Aorta (tissue), 5 donors: ENCODE measurements at regions not wholly inside any gene's neighbourhood (a gene's known extent, or its start where the extent isn't known, plus 50 kb on each side); places are given as distances from the start of the nearest gene placed in this dataset.
"Not testable (repeated sequence)": the region's sequence is repeated elsewhere in the genome, so short reads cannot be mapped to it uniquely, and the experiment has no call there.

Experiments used
- ATAC-seq: fragments of 200-7000 bp; cut with Tn5 transposase; one replicate; pipeline ENCODE4 v1.9.1; 2022; ENCODE audit warnings: moderate library complexity; ENCODE audit not compliant: low FRiP score
- DNase-seq, 2 donors: peaks; one replicate each; pipeline ENCODE4 v3.0.0-alpha.2; 2020
- H3K27ac ChIP-seq, 2 donors: one replicate each; pipeline ENCODE4 v1.5.1; 2013; ENCODE audit warnings: low read length in 2 of 2, mild to moderate bottlenecking in 2 of 2, moderate library complexity in 2 of 2, control low read depth in 1 of 2, inconsistent platforms in 1 of 2, low read depth in 1 of 2
- H3K27me3 ChIP-seq, 2 donors: one replicate each; pipeline ENCODE4 v1.6.1; 2013; ENCODE audit warnings: control low read depth in 1 of 2, low read length in 1 of 2, mild to moderate bottlenecking in 1 of 2, moderate library complexity in 1 of 2; ENCODE audit not compliant: insufficient read depth in 2 of 2, control insufficient read depth in 1 of 2
- H3K36me3 ChIP-seq, 2 donors: one replicate each; pipeline ENCODE4 v1.6.1; 2013; ENCODE audit warnings: control low read depth in 1 of 2, low read length in 1 of 2, mild to moderate bottlenecking in 1 of 2; ENCODE audit not compliant: insufficient read depth in 2 of 2, control insufficient read depth in 1 of 2
- H3K4me1 ChIP-seq, 2 donors: one replicate each; pipeline ENCODE4 v1.6.1; 2013; ENCODE audit warnings: low read length in 2 of 2, control low read depth in 1 of 2, mild to moderate bottlenecking in 1 of 2, moderate library complexity in 1 of 2; ENCODE audit not compliant: insufficient read depth in 2 of 2, control insufficient read depth in 1 of 2
- H3K4me3 ChIP-seq, 2 donors: one replicate each; pipeline ENCODE4 v1.5.1; 2013; ENCODE audit warnings: low read length in 2 of 2, control low read depth in 1 of 2, mild to moderate bottlenecking in 1 of 2
- H3K9me3 ChIP-seq: one replicate; pipeline ENCODE4 v1.6.1; 2013; ENCODE audit warnings: mild to moderate bottlenecking, low read length; ENCODE audit not compliant: control insufficient read depth
- WGBS, 2 donors: extraction: QIAGEN DNeasy Blood & Tissue Kit; methylation state at CpG; one replicate each; pipeline ENCODE4 v1.1.7; 2013; 5-methylcytosine and 5-hydroxymethylcytosine counted together
- intact Hi-C, 2 donors: fragments of 100-400 bp; cut with DNase I; formaldehyde crosslinking; loops; one replicate each; pipeline versions ENCODE4 v1.14.2 to v1.15.0; 2022
- donor health status: healthy with polysubstance abuse.
- donor health status: Bipolar disorder and iron deficiency.
- donor health status: DM: no; HTN: no; CAD: no.
- donor health status: DM: no; HTN: no; CAD: no.
- donor health status: DM: yes; HTN: yes; CAD: no.

DNA sequence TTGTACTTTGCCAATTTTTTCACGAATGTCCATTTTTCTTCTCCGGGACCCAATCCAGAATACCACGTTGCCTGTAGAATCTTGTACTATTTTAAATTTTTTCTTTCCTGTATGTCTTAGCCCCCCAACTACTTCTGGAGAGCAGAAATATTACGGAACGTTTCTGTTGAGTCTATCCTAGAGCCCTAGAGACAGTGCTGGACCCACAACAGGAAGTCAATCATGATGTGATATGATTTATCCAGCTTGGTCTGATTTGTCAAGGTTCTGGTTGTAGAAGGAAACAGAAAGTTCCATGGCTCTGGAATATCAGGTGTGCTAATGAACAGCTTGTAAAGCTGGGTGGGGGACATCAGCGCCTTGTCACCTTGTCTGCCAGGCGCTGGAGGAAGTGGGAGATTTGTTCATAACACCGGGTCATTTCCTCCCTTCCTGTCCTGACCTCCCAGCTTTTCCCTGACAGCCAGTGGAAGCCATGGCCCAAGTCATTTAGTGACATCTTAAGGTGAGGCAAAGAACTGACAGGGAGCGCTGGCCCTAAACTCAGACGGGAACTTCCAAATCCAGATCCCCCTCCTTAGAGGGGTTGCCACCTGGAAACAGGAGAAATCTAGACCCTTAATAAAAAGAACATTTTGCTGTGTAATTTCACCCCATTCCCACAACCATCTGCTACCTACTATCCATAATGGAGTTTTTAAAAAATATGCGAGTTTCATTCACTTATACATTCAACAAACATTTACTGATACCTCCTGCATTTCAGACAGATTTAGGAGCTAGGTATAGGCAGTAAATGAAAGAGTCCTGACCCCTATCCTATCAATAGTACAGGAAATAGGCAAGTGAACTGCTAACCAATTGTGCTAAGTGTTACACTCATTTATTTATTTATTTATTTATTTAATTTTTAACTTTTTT, 130.5 kb downstream of the ZFP64 start:
- DNase-seq (no peak), ATAC-seq (no peak)
- Histone ChIP-seq H3K36me3 (no peaks in the 10 kb centered on the region), H3K27me3 (no peaks in the 10 kb centered on the region), H3K9me3 (peaks cover 3% of the 10 kb centered on the region), H3K27ac (no peak overlapping the region), H3K4me1 (no peaks in the 10 kb centered on the region), H3K4me3 (no peak overlapping the region)
- 45 to 48% methylated on average over 11 of the region's 11 CpGs for WGBS, 2 donors
- intact Hi-C loops, result no loop called here

DNA sequence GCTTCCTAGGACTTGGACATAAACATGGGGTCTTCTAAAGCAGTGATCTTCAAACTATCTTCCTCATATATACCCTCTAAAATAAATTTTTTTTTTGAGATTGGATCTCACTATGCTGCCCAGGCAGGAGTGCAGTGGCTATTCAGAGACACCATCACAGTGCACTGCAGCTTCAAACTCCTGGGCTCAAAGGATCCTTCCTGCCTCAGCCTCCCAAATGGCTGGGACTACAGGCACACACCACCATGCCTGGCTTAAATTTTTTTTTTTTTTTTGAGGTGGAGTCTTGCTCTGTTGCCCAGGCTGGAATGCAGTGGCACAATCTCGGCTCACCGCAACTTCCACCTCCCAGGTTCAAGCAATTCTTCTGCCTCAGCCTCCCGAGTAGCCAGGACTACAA, 134.4 kb downstream of the ZFP64 start:
- H3K27me3 ChIP-seq, H3K36me3 ChIP-seq, ATAC-seq, DNase-seq, intact Hi-C loops, H3K4me3 ChIP-seq, H3K9me3 ChIP-seq, H3K4me1 ChIP-seq, H3K27ac ChIP-seq: not testable (repeated sequence)
- 97 to 100% methylated on average over 3 of the region's 3 CpGs for WGBS, 2 donors

DNA sequence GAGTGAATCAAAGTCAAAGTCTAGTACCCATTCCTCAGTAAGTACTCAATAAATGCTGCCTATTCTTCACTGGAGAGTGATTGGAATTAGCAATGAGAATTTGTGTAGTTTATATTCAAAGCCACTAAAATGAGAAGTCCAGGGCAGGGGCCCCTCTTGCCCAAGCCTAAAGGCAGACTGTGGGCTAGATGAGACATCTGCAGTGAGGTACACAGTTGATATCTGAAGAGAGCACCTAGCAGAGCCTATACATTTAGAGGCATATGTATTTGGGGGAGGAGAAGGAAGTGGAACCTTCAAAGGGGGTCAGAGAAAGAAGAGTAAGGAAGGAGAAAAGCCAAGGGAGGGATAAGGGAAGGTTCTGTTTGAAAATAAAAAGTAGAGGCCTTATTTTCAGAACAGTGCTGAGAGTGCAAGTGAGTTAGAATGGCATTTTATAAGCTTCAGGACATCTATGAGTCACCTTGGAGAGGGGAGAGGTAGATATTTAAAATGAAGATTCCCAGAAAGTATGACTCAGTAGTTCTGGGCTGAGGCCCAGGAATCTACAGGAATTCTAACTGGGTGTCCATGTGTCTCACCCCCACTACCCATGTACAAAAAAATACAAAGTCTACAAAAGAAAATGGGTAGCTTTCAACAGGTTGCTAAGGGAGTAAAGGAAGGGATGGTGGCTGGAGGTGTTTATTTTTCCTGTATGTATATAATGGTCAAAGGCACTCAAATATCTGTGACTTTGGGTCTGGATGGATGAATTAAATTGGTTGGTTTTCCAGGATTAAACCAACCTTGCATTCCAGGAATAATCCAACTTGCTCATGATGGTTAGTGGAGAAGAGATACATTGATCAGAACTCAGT, 135.1 kb downstream of the ZFP64 start:
- H3K9me3 ChIP-seq, result peaks cover 2% of the 10 kb centered on the region
- no peak overlapping the region for H3K4me3 ChIP-seq
- ATAC-seq, result no peak
- no peak overlapping the region for H3K27ac ChIP-seq
- DNase-seq, result no peak
- no peaks in the 10 kb centered on the region for H3K4me1 ChIP-seq
- no peaks in the 10 kb centered on the region for H3K36me3 ChIP-seq
- no peaks in the 10 kb centered on the region for H3K27me3 ChIP-seq
- intact Hi-C loops, result no loop called here

DNA sequence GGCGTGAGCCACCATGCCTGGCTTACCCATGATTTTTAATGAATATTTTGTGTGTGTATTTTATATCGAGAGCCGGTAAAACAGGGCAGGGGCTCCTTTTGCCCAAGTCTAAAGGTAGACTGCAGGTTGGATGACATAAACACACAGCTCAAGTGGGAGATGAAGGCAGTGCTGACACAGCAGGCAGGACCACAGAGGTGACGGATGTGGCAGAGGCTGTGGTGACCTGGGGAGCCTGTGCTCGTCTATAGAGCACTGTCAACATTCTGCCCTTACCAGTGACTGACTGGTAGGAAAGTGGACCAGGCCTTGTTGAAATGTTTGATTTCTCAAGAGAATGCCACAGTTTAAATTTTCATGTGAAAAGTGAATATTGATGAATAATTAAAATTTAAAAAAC, 137.5 kb downstream of the ZFP64 start:
- Histone ChIP-seq H3K9me3 (peaks cover 2% of the 10 kb centered on the region), H3K4me1 (no peaks in the 10 kb centered on the region), H3K27ac (no peak overlapping the region), H3K27me3 (no peaks in the 10 kb centered on the region), H3K36me3 (no peaks in the 10 kb centered on the region), H3K4me3 (no peak overlapping the region)
- no peak for ATAC-seq
- intact Hi-C loops, result no loop called here
- DNase-seq, result no peak
- 92 to 96% methylated on average over 5 of the region's 5 CpGs for WGBS, 2 donors

DNA sequence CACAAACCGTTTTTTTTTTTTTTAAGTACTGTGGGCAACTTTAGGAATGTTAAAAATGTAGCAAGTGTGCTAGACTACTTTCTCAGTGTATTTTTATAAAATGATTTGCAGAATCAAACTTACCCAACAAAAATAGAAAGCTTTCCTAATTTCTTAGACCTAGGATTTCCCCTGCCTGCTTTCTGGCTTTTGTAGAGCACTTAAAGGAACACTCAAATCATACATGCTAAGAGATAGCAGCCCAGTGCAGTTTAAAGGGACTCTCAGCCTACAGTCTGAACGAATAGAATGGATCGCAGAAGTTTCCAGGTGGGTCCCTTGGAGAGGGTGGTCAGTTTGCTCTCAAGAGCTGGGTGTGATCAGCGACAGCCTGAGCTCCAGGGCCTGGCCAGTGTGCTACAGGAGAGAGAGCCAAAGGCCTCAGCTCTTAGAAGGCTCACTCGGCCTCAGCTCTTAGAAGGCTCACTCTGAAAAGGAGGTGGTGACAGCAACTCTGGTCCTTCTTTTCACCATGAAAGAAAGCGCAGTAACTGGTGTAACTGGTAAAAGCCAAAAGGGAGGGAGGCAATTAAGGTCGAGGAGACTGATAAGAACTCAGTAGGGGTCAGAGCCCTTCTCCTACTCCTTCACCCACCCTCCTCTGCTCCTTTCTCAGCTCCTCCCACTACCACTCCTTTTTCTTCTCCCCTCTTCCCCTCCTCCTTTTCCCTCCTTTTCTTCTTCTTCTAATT, 142.4 kb downstream of the ZFP64 start:
- WGBS, 2 donors, result 2 to 8% methylated on average over 7 of the region's 7 CpGs
- no peak for ATAC-seq

DNA sequence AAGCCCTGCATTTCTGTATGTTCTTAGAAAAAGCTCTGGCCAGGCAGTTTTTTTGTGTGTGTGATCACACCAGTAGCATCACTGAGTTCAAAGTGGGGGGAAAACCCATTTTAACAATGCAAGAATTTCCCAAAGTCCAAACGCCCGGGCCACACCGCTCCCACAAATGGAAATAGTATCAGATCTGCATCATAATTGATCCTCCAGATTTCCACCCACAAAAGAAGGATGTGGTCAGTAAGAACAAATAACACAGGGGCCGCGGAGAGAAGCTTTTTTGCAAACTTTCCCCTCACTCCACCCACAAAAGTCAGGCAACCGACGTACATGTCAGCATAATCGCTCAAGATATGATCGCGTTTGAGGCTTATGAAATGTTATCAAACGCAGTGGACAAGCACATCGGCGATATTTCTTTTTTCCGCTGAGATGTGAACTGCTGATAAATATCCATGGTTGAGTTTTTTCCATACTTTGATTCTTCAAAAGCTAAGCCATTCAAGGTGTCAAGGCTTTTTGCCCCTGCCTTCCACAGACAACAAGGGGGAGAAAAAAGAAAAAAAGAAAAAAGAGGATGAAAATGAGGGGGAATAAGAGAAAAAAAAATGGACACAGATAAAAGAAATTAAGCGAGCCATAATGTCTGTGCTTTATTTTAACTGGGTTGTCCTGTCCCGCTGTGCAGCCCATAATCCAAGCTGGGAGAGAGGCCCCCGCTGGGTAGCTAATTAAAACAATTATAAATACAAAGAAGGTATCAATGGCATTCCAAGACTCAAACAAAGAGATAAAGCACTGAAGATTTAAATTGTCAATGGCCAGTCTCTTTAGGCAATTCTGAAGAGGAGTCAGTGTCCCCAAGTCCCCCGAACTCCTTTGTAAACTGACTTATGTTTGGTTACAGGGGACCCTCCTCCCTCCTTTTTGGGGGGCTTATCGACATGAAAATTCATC, 143.5 kb downstream of the ZFP64 start:
- Histone ChIP-seq H3K27me3 (no peaks in the 10 kb centered on the region), H3K4me3 (no peak overlapping the region), H3K4me1 (no peaks in the 10 kb centered on the region), H3K27ac (peak overlapping the region in 1 of 2 donors; percentile 28), H3K9me3 (no peaks in the 10 kb centered on the region), H3K36me3 (no peaks in the 10 kb centered on the region)
- intact Hi-C loops, result no loop called here
- no peak for ATAC-seq
- WGBS, 2 donors, result 69 to 74% methylated on average over 19 of the region's 19 CpGs
- DNase-seq, result no peak

More for the DNA sequence above, 142.4 kb downstream of the ZFP64 start:
- no peaks in the 10 kb centered on the region for H3K36me3 ChIP-seq
- H3K4me3 ChIP-seq, result no peak overlapping the region
- H3K27ac ChIP-seq, result peak overlapping the region in 1 of 2 donors; percentile 83
- H3K9me3 ChIP-seq, result no peaks in the 10 kb centered on the region
- no peaks in the 10 kb centered on the region for H3K27me3 ChIP-seq
- no peaks in the 10 kb centered on the region for H3K4me1 ChIP-seq
- intact Hi-C loops, result no loop called here
- DNase-seq, result no peak

DNA sequence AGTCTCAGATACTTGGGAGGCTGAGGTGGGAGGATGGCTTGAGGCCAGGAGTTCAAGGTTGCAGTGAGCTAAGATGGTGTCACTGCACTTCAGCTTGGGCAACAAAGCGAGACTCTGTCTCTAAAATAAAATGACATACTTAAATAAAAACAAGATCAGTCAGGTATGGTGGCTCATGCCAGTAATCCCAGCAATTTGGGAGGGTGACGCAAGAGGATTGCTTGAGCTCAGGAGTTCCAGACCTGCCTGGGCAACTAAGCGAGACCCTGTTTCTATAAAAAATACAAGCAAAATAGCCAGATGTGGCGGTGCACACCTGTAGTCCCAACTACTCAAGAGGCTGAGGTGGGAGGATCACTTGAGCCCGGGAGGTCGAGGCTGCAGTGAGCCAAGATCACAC, 149.6 kb downstream of the ZFP64 start:
- no peak overlapping the region for H3K4me3 ChIP-seq
- H3K36me3 ChIP-seq, result no peaks in the 10 kb centered on the region
- no peak for ATAC-seq
- 95 to 97% methylated on average over 6 of the region's 6 CpGs for WGBS, 2 donors
- no peaks in the 10 kb centered on the region for H3K27me3 ChIP-seq
- no peak overlapping the region for H3K27ac ChIP-seq
- DNase-seq, result no peak
- intact Hi-C loops, result no loop called here
- no peaks in the 10 kb centered on the region for H3K4me1 ChIP-seq
- H3K9me3 ChIP-seq, result no peaks in the 10 kb centered on the region

DNA sequence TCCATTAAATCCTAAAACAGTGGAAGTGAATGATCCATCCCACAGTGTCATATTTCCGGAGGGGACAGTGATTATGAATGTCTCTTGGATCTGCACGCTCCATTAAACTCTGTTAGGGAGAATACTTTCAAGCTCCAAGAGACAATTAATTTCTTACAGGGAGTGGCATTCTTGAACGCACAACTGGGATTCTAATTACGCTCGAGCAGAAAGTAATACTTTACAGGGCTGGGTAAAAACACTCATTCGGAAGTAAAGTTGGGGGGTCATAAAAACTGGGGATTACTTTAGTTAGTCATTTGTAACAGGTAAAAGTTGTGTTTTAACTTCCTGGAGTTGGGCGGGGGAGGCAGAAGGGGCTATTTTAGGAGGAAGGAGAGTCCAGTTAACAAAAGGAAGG, 151.8 kb downstream of the ZFP64 start:
- 74 to 83% methylated on average over 7 of the region's 7 CpGs for WGBS, 2 donors
- no peaks in the 10 kb centered on the region for H3K9me3 ChIP-seq
- H3K4me1 ChIP-seq, result no peaks in the 10 kb centered on the region
- no peak overlapping the region for H3K4me3 ChIP-seq
- H3K27me3 ChIP-seq, result no peaks in the 10 kb centered on the region
- intact Hi-C loops, result no loop called here
- H3K36me3 ChIP-seq, result no peaks in the 10 kb centered on the region
- DNase-seq (no peak), ATAC-seq (no peak)
- no peak overlapping the region for H3K27ac ChIP-seq
